ENCODE measurements at regions not wholly inside any gene's neighbourhood (a gene's known extent, or its start where the extent isn't known, plus 50 kb on each side); places are given as distances from the start of the nearest gene placed in this dataset.

GRCh38 chr13:90984756-90985155, 362.7 kb upstream of the MIR17HG start:
- in situ Hi-C loops (cut with HindIII; ENCODE audit: low sequenced_read_pairs) = no loop called here
- no peak for DNase-seq (ENCODE audit: low read depth, low spot score)
- TF ChIP-seq CTCF (IDR thresholded peaks at IDR 0.05; ENCODE audit: low read depth, low read length) = no peak
- H3K4me3 ChIP-seq (ENCODE audit: low read depth, low read length) = no peak overlapping the region

GRCh38 chr13:90995001-90995400, 352.5 kb upstream of the MIR17HG start:
- in situ Hi-C loops (cut with HindIII; ENCODE audit: low sequenced_read_pairs) = no loop called here
- no peak for TF ChIP-seq CTCF (IDR thresholded peaks at IDR 0.05; ENCODE audit: low read depth, low read length)
- H3K4me3 ChIP-seq (ENCODE audit: low read depth, low read length) = no peak overlapping the region
- DNase-seq (ENCODE audit: low read depth, low spot score) = no peak

GRCh38 chr13:90995614-90996013, 351.9 kb upstream of the MIR17HG start:
- in situ Hi-C loops (cut with HindIII; ENCODE audit: low sequenced_read_pairs) = no loop called here
- no peak for DNase-seq (ENCODE audit: low read depth, low spot score)
- TF ChIP-seq CTCF (IDR thresholded peaks at IDR 0.05; ENCODE audit: low read depth, low read length) = no peak
- no peak overlapping the region for H3K4me3 ChIP-seq (ENCODE audit: low read depth, low read length)

- DNase-seq (ENCODE audit: low read depth, low spot score) = no peak
- TF ChIP-seq CTCF (IDR thresholded peaks at IDR 0.05; ENCODE audit: low read depth, low read length) = no peak
- in situ Hi-C loops (cut with HindIII; ENCODE audit: low sequenced_read_pairs) = no loop called here
- H3K4me3 ChIP-seq (ENCODE audit: low read depth, low read length) = no peak overlapping the region
These were observed 349.5 kb upstream of the MIR17HG start for GRCh38 chr13:90997951-90998350.

- in situ Hi-C loops (cut with HindIII; ENCODE audit: low sequenced_read_pairs) = no loop called here
- no peak for TF ChIP-seq CTCF (IDR thresholded peaks at IDR 0.05; ENCODE audit: low read depth, low read length)
- DNase-seq (ENCODE audit: low read depth, low spot score) = no peak
- no peak overlapping the region for H3K4me3 ChIP-seq (ENCODE audit: low read depth, low read length)
These were observed 348.1 kb upstream of the MIR17HG start for GRCh38 chr13:90999401-90999800.

GRCh38 chr13:91001371-91001770, 346.1 kb upstream of the MIR17HG start:
- no peak overlapping the region for H3K4me3 ChIP-seq (ENCODE audit: low read depth, low read length)
- TF ChIP-seq CTCF (IDR thresholded peaks at IDR 0.05; ENCODE audit: low read depth, low read length) = no peak
- in situ Hi-C loops (cut with HindIII; ENCODE audit: low sequenced_read_pairs) = no loop called here
- DNase-seq (ENCODE audit: low read depth, low spot score) = no peak

- H3K4me3 ChIP-seq (ENCODE audit: low read depth, low read length) = no peak overlapping the region
- no peak for DNase-seq (ENCODE audit: low read depth, low spot score)
- in situ Hi-C loops (cut with HindIII; ENCODE audit: low sequenced_read_pairs) = no loop called here
- TF ChIP-seq CTCF (IDR thresholded peaks at IDR 0.05; ENCODE audit: low read depth, low read length) = no peak
These were observed 332.8 kb upstream of the MIR17HG start for GRCh38 chr13:91014696-91015095.

Measured in astrocyte of the spinal cord (primary cell).